Activated T-cell treated with anti-CD3 and anti-CD28 coated beads, Interleukin-2, amount 50 U/mL, for 4 hours (primary cell): ENCODE measurements at regions not wholly inside any gene's neighbourhood (a gene's known extent, or its start where the extent isn't known, plus 50 kb on each side); places are given as distances from the start of the nearest gene placed in this dataset.
A peak's percentile ranks its signal among the peaks of the same experiment; 100 is the strongest.

Source experiments
- ATAC-seq, 2 donors: fragments of 200-7000 bp; cut with Tn5 transposase; one replicate each; pipeline ENCODE4 v1.10.0; 2021
- DNase-seq: peaks from one replicate; pipeline ENCODE4 v3.0.0-alpha.2; 2020
- H3K27me3 Mint-ChIP-seq: one replicate; pipeline ENCODE4 v1.8.0; 2021; ENCODE audit warnings: low read depth, mixed read lengths
- H3K36me3 Mint-ChIP-seq: one replicate; pipeline ENCODE4 v1.8.0; 2022; ENCODE audit warnings: mixed read lengths; ENCODE audit not compliant: insufficient read depth
- H3K4me1 Mint-ChIP-seq: one replicate; pipeline ENCODE4 v1.8.0; 2021; ENCODE audit warnings: low read depth, mixed read lengths
- H3K4me3 Mint-ChIP-seq: one replicate; pipeline ENCODE4 v1.8.0; 2021; ENCODE audit warnings: mild to moderate bottlenecking, moderate library complexity, mixed read lengths
- H3K9me3 Mint-ChIP-seq: one replicate; pipeline ENCODE4 v1.8.0; 2021; ENCODE audit warnings: mixed read lengths

- ATAC-seq (no peak), DNase-seq (no peak)
- no peak overlapping the region for H3K4me3 Mint-ChIP-seq
- H3K9me3 Mint-ChIP-seq: no peaks in the 10 kb centered on the region
- no peaks in the 10 kb centered on the region for H3K36me3 Mint-ChIP-seq
- H3K27me3 Mint-ChIP-seq: peaks cover 61% of the 10 kb centered on the region
- peaks cover 5% of the 10 kb centered on the region for H3K4me1 Mint-ChIP-seq
Observed at GRCh38 chr17:79221597-79221996, 147.0 kb downstream of the ENGASE start.

- peaks cover 61% of the 10 kb centered on the region for H3K27me3 Mint-ChIP-seq
- peak overlapping the region; percentile 71 for H3K4me3 Mint-ChIP-seq
- no peak for DNase-seq
Observed at GRCh38 chr17:79220713-79221291, 146.2 kb downstream of the ENGASE start.

GRCh38 chr17:79220201-79220712, 145.6 kb downstream of the ENGASE start:
- H3K4me3 Mint-ChIP-seq: peak overlapping the region; percentile 71
- H3K9me3 Mint-ChIP-seq: no peaks in the 10 kb centered on the region
- peaks cover 5% of the 10 kb centered on the region for H3K4me1 Mint-ChIP-seq
- no peaks in the 10 kb centered on the region for H3K36me3 Mint-ChIP-seq
- ATAC-seq (peak; percentile 13 to 20), DNase-seq (no peak)
- H3K27me3 Mint-ChIP-seq: peaks cover 66% of the 10 kb centered on the region

More at GRCh38 chr17:79220713-79221291, 146.2 kb downstream of the ENGASE start:
- Mint-ChIP-seq H3K36me3 (no peaks in the 10 kb centered on the region), H3K9me3 (no peaks in the 10 kb centered on the region), H3K4me1 (peaks cover 5% of the 10 kb centered on the region)
- peak; percentile 46 to 62 for ATAC-seq

GRCh38 chr17:79219208-79219935, 144.7 kb downstream of the ENGASE start:
- Mint-ChIP-seq H3K4me3 (no peak overlapping the region), H3K36me3 (no peaks in the 10 kb centered on the region), H3K9me3 (no peaks in the 10 kb centered on the region), H3K27me3 (peaks cover 61% of the 10 kb centered on the region), H3K4me1 (peaks cover 5% of the 10 kb centered on the region)
- no peak for ATAC-seq
- DNase-seq: no peak

GRCh38 chr17:79218825-79219200, 144.2 kb downstream of the ENGASE start:
- DNase-seq (no peak), ATAC-seq (no peak)
- H3K36me3 Mint-ChIP-seq: no peaks in the 10 kb centered on the region
- H3K27me3 Mint-ChIP-seq: peaks cover 62% of the 10 kb centered on the region
- peaks cover 5% of the 10 kb centered on the region for H3K4me1 Mint-ChIP-seq
- H3K9me3 Mint-ChIP-seq: no peaks in the 10 kb centered on the region
- H3K4me3 Mint-ChIP-seq: no peak overlapping the region

GRCh38 chr17:79218175-79218824, 143.7 kb downstream of the ENGASE start:
- Mint-ChIP-seq H3K4me3 (no peak overlapping the region), H3K36me3 (no peaks in the 10 kb centered on the region), H3K4me1 (peaks cover 5% of the 10 kb centered on the region), H3K9me3 (no peaks in the 10 kb centered on the region), H3K27me3 (peaks cover 59% of the 10 kb centered on the region)
- DNase-seq: no peak
- ATAC-seq: no peak

- Mint-ChIP-seq H3K4me1 (peaks cover 5% of the 10 kb centered on the region), H3K9me3 (no peaks in the 10 kb centered on the region), H3K4me3 (no peak overlapping the region), H3K27me3 (peaks cover 57% of the 10 kb centered on the region), H3K36me3 (no peaks in the 10 kb centered on the region)
- no peak for DNase-seq
- ATAC-seq: no peak
Observed at GRCh38 chr17:79217473-79218135, 143.0 kb downstream of the ENGASE start.

GRCh38 chr17:79216826-79217225, 142.2 kb downstream of the ENGASE start:
- Mint-ChIP-seq H3K36me3 (no peaks in the 10 kb centered on the region), H3K4me3 (no peak overlapping the region), H3K4me1 (peaks cover 5% of the 10 kb centered on the region), H3K27me3 (peaks cover 56% of the 10 kb centered on the region), H3K9me3 (no peaks in the 10 kb centered on the region)
- ATAC-seq (no peak), DNase-seq (no peak)

GRCh38 chr17:79216391-79216790, 141.8 kb downstream of the ENGASE start:
- Mint-ChIP-seq H3K4me3 (no peak overlapping the region), H3K27me3 (peaks cover 52% of the 10 kb centered on the region), H3K36me3 (no peaks in the 10 kb centered on the region), H3K9me3 (no peaks in the 10 kb centered on the region), H3K4me1 (peaks cover 5% of the 10 kb centered on the region)
- ATAC-seq: no peak
- no peak for DNase-seq

GRCh38 chr17:79215631-79216030, 141.0 kb downstream of the ENGASE start:
- Mint-ChIP-seq H3K36me3 (no peaks in the 10 kb centered on the region), H3K9me3 (no peaks in the 10 kb centered on the region), H3K4me3 (no peak overlapping the region), H3K27me3 (peaks cover 52% of the 10 kb centered on the region), H3K4me1 (peaks cover 5% of the 10 kb centered on the region)
- no peak for ATAC-seq
- DNase-seq: no peak

GRCh38 chr17:79214940-79215604, 140.4 kb downstream of the ENGASE start:
- ATAC-seq (no peak), DNase-seq (no peak)
- no peaks in the 10 kb centered on the region for H3K36me3 Mint-ChIP-seq
- no peaks in the 10 kb centered on the region for H3K4me1 Mint-ChIP-seq
- peaks cover 48% of the 10 kb centered on the region for H3K27me3 Mint-ChIP-seq
- no peaks in the 10 kb centered on the region for H3K9me3 Mint-ChIP-seq
- no peak overlapping the region for H3K4me3 Mint-ChIP-seq

GRCh38 chr17:79214459-79214858, 139.8 kb downstream of the ENGASE start:
- Mint-ChIP-seq H3K9me3 (no peaks in the 10 kb centered on the region), H3K4me3 (no peak overlapping the region), H3K36me3 (no peaks in the 10 kb centered on the region), H3K27me3 (peaks cover 46% of the 10 kb centered on the region), H3K4me1 (no peaks in the 10 kb centered on the region)
- ATAC-seq (no peak), DNase-seq (no peak)

GRCh38 chr17:79213305-79213704, 138.7 kb downstream of the ENGASE start:
- Mint-ChIP-seq H3K4me1 (no peaks in the 10 kb centered on the region), H3K27me3 (peaks cover 36% of the 10 kb centered on the region), H3K36me3 (no peaks in the 10 kb centered on the region), H3K9me3 (no peaks in the 10 kb centered on the region), H3K4me3 (no peak overlapping the region)
- ATAC-seq (no peak), DNase-seq (no peak)
